GM12891 (cell line): ENCODE measurements at regions not wholly inside any gene's neighbourhood (a gene's known extent, or its start where the extent isn't known, plus 50 kb on each side); places are given as distances from the start of the nearest gene placed in this dataset.

Source experiments
- POLR2A ChIP-seq: IDR thresholded peaks from 2 replicates; pipeline ENCODE4 v1.6.1; 2011; ENCODE audit warnings: low read depth, low read length, control low read depth
- POLR2AphosphoS5 ChIP-seq: IDR thresholded peaks from 2 replicates; pipeline ENCODE4 v1.6.1; 2011; ENCODE audit warnings: low read depth, low read length, control low read depth
- SPI1 ChIP-seq: IDR thresholded peaks from 2 replicates; pipeline ENCODE4 v1.6.1; 2011; ENCODE audit warnings: low read depth, low read length, control low read depth
- TAF1 ChIP-seq: IDR thresholded peaks from 2 replicates; pipeline ENCODE4 v1.6.1; 2011; ENCODE audit warnings: low read depth, low read length, control low read depth

DNA sequence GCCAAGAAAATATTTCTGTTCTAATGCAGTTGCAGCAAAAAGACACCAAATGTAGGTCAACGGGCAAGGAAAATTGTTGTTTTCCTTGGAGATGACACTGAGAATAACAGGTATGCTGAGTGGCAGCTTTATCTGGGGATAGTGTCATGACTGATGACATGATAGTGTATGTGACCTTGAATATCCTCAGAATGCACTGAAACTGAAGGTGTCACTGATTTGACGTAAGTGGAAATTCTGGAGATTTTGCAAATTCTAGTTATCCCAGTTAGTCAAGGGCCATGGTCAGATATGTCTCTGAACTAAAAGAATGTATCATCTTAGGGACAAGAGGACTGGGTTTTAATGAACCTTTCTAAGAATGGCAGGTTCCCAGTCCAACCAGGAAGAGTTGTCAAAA lies 138.0 kb upstream of the C9orf72 start:
- TF ChIP-seq POLR2AphosphoS5, result no peak
- TF ChIP-seq POLR2A, result no peak
- no peak for TF ChIP-seq TAF1
- TF ChIP-seq SPI1, result no peak
